Renal pelvis (tissue), 1 donor: ENCODE measurements at regions not wholly inside any gene's neighbourhood (a gene's known extent, or its start where the extent isn't known, plus 50 kb on each side); places are given as distances from the start of the nearest gene placed in this dataset.

ENCODE experiments used
- DNase-seq: peaks from one replicate; pipeline ENCODE4 v3.0.0-alpha.2; 2013

DNA sequence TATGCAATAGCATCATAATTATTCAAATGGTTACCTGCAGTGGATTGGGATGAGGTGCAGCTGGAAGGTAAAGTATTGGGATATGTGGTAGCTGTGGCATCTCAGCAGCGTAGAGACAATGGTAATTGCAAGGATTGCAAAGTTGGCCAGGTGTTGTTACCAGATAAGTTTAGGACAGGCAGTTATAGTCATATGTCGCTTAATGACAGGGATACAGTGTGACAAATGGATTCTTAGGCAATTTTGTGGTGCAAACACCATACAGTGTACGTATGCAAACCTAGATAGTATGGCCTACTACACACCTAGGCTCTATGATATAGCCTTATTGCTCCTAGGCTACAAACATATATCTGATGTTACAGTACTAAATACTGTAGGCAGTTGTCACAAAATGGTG lies 163.5 kb upstream of the LYZL2 start:
- DNase-seq, result no peak

DNA sequence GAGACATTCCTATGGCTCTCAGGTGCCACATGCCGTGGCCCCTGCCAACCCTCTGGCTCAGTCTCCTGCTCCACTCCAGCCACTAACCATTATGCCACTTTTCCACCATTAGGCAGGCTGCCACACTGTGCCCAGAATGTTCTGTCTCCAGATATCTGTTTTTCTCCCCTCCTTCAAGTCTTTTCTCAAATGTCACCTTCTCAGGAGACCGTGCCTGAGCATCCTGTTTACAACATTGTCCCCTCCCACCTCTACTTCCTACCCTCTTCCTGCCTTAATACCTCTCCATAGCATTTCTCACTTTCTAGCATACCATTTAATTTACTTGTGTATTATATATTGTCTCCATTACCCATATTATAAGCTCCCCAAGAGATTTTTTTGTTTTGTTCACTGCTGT lies 162.5 kb upstream of the LYZL2 start:
- no peak for DNase-seq

DNA sequence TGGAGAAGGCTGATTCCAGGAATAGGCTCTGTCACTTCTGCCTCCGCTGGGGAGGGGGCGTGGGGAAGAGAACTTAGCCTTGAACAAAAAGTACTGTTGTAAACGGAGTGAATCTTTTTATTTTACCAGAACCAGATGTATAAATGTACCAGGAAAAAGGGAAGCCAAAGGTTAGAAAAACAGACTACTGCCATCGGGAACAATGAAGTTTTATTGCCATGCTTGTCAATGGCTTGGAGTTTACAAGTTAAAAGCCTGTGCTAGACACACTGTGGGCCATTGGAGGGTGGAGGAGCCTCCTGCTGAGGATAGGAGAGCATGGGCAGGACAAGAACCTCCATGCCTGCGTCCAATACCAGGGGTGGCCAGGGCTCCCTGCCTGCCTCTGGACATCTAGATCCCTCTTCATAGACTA lies 161.7 kb upstream of the LYZL2 start:
- no peak for DNase-seq

DNA sequence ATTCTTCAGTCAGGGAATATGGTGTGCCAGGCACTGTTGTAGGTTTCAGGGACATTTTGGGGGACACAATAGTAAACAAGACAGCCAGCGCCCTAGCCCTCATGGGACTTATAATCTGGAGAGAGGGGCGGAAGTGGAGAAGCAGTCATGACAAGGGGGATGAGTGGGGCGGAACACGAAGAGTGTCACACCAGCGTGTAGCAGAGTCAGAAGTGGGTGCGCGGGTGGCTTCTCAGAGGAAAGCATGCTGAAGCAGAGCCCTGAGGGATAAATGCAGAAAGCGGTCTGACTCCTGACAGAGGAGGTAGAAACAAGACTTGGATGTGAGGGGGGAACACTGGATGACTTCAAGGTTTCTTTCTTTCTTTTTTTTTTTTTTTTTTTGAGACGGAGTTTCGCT lies 160.3 kb upstream of the LYZL2 start:
- no peak for DNase-seq

DNA sequence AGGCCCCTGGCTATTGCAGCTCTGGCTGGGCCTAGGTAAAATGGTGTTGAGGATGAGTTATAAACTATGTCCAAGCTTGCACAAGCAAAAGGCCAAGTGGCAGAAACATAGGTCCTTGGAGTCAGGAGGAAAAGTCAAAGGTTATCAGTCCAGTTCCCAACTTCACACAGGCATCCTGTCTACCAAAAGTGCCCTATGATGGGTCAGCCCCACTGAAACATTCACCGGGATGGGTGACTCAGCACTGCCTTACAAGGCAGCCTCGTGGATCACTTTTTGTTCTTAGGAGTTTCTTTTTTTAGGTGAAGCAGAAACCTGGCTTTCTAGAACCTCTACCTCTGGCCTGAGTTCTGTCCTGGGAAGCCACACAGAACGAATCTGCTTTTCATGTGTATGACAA lies 158.8 kb upstream of the LYZL2 start:
- DNase-seq, result no peak

DNA sequence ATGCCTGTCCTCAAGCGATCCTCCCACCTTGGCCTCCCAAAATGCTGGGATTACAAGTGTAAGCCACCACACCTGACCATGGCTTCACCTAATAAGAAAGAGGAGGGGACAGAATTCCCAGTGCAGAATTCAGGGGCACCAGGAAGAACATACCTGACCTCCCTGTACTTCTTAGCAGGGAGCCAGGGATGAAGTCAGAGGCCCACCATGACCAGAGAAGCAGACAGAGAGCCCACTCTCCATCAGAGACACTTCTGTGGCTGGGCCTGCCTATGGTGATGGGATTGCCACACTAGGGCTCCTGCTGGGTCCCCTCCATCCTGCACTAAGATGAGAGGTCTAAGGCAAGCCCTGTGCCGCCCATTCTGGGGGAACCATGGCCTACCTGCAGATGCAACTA lies 157.4 kb upstream of the LYZL2 start:
- no peak for DNase-seq

DNA sequence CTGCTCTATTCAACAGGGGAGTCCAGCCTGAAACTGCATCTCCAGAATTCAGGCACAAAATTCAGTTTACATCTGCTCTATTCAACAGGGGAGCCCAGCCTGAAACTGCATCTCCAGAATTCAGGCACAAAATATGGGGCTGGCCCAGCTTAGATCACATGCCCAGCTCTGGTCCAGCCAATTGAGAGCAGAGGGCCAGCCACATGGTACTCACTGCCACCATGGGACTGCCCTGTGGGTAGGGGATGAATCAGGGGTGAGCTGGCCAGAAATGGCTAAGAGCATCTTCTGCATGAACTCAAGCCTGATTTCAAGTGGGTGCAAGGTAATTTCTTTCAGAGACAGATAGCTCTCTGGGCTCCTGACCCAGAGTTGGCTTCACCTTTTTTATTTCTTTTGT lies 156.6 kb upstream of the LYZL2 start:
- no peak for DNase-seq

DNA sequence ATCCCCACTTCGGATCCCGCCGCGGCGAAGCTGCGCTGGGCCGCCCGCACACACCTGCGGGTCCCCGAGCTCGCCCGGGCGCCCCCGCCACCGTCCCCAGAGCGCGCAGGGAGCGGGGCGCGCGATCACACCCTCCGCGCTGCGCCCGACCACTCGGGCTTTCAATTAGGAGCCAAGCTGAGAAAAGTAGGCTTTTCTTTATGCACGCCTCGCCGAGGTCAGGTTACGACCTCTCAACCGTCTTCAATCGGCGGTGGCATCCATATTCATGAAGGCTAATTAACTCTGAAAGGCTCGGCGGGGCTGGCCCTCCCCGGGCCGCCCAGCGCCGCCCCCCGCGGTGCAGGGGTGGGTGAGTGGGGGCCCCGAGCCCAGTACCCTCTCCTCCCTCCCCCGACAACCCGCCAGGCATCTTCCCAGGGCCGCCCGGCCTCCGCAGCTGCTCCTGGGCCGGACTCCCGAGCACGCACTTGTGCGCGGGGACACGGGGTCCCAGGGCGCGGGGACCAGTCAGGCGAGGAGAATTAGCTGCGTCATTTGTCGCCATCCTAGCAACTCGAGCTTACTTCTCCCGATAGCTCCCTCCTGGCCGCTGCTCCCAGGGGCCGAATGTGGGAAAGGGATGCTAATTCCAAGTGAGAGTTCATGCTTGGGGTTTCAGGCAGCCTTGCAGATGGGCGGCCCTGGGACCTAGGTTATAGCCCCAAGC lies 155.5 kb upstream of the LYZL2 start:
- peak; percentile 83 for DNase-seq

DNA sequence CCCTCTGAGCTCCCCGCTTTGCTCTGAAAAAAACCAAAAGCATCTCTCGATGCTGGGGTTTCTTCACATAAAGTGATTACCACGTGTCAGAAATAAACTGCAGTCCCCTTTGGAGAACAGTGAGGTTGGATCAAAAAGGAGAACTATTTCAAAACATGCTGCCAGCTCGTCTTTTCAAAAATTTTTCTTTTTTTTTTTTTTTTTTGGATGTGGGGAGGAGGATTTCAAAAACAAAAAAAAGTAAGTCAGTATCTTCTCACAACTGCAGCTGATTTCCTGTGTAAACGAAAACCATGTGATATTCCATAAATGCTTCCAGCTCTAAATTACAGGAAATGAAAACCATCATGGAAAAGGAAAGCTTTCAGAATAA lies 155.0 kb upstream of the LYZL2 start:
- DNase-seq, result no peak

DNA sequence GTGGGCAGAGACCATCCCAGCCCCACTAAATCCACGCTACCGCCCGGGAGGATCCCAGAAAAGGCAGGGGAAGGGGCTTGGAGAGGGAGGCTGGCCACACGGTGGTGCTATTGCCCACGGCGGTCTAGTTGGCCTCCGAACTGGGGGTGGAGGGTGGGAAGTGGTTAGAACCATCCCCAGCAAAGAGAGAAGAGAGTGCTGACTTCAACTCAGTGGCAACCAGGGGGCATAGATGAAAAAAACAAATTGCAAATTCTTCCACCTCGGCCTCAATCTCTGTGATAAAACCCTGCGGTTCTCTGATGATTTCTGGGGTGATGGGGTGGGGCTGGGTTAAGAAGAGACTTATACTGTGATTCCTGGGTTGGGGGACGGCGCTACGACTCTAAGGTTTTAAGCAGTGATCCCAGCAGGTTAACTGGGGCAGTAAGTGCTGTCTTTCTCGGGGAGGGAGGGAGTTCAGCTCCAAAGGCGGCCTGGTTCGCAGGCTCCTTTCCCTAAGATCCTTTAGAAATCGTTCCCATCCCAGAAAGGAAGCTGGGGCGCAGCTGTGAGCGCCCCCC lies 154.5 kb upstream of the LYZL2 start:
- peak; percentile 87 for DNase-seq

DNA sequence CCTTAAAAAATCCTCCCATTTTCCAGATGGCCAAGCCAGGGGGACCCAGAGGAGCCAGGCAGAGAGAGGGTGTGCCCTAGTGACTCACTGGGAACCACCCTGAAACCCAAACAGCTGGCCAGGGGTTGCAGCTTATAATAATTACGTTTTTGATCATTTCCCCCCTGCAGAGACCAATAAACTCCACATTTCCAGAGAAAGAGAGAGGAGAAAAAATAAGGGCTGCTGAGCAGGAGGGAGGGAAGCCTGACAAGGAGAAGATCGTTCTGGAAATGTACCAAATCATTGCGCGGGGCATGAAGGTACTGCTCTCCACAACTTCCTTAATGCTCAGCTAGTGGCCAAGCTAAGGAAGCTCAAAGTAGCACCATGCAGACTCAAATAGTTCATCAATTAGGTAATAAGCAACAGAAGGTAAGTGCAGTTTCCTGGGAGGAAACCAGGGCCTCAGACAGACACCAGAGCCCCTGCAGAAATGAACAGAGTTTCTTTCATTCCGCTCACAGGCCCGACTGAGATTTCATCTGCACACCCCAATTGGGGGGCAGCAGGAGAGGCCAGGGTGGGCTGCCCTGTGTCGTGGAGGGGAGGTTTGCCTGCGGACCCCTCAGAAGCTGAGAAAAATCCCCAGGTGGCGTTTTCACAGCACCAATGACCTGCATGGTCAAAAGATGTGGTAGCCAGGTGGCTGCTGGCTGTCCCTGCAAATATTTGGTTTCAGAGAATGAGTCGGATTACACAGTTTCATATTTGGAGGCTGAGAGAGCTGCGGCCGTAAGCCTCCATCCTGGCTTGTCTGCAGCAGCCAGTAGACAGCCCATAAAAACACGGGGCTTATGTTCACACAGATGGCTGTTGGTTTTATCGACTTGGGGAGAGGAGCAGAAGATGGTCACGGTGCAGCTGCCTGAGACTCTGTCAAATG lies 153.2 kb upstream of the LYZL2 start:
- no peak for DNase-seq

DNA sequence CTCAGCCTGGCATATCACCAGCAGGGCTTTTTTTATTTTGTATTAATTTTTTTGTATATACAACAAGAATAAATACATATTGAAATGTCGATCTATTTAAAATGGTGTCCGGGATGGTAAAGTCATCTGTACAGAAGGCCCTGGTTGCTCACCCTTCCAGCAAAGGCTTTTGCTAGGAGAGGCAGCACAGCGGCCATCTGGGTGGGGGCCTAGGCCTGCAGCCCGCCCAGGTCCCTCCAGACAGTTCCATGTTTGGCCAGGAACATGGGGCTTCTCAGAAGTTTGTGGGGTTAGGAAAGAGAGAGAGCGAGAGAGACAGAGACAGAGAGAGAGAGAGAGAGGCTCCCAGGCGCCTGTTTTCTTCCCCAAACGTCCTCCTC lies 152.6 kb upstream of the LYZL2 start:
- DNase-seq, result no peak

DNA sequence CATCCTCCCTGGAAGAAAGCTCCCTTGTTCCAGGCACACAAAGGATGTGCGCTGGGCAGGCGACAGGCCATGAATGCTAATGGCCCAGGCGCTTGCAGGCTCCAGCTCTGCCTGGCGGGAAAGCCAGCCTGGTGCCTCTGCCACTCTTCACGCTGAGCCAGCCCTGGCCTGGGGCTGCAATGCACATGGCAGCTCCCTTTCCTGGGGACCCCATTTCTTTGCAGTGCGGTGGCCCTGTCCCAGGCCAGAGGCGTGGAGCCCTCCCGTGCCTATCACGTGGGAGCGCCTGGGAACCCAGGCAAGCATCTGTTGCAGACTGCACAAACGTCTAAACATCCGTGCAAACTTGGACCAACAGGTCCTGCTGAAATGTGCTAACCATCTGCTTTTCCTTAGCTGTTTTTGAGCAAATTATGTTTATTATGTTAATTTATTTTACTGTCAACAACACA lies 152.1 kb upstream of the LYZL2 start:
- DNase-seq, result no peak

DNA sequence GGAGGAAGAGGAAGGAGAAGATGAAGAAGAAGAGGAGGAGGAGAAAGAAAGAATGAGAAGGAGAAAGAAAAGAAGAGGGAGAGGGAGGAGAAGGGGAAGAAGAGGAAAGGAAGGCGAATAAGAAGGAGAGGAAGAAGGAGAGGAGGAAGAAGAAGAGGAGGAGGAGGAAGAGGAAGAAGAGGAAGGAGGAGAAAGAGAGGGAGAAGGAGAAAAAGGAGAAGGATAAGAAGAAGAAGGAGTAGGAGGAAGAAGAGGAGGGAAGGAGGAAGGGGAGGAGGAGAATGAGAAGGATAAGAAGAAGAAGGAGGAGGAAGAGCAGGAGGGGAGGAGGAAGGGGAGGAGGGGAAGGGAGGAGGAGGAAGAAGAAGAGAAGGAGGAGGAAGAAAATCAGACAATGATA lies 149.2 kb upstream of the LYZL2 start:
- DNase-seq, result no peak

DNA sequence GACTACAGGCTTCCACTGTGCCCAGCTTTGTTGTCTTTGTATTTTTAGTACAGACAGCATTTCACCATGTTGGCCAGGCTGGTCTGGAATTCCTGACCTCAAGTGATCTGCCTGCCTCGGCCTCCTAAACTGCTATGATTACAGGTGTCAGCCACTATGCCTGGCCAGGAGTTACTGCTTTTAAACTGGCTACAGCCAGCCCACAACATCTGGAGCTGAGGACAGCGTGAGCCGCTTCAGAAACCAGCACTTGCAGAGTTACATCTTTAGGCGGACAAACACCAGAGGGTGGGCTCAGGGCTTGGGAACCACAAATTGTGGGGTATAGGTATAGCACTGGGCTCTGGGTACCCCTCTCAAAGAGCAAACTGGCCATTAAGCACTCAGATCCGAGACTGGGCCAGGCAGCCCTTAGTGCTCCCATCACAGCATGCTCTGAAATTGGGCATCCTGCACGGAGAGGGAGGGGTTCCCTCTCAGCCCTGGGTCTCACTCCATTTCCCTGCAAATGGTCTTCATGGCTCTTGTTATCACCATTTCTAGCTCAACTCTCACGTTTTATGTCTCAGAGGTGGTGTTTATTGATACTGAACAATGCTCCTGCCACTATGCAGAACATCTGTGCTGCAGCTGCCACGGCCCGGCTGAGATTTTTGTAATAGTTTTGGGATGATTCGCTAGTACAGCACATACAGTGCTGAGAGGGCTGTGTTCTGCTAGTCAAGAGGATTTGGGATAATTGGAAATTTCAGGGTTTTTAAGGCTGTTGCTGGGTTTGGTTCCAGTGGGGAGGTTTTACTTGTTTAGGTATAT lies 146.4 kb upstream of the LYZL2 start:
- DNase-seq, result no peak

DNA sequence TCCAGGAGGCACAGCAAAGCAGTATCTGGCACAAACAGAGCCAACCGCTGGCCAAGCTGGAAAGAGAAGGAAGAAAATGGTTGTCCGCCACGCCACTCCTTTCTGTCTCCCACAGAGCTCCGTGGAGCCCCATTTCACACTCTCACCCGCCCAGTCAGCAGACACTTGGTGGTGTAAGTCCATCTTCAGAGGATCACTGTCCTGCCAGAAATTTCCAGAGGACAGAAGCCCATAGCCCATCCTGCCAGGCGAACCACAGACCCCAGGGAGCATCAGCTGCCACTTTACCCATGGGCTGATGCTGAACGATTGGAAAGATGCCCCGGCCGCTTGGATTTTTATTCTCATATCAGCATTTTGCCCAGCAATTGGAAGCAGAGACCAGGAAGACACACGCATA lies 144.7 kb upstream of the LYZL2 start:
- DNase-seq, result no peak

DNA sequence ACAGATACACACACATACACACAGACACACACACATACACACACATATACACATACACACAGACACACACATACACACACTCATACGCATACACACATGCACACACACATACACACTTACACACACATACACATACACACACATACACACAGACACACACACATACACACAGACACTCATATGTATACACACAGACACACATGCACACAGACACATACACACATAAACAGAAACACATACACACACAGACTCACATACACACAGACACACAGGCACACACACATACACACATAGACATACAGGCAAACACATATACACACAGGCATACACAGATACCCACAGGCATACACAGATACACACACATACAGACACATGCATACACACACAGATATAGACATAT lies 143.9 kb upstream of the LYZL2 start:
- no peak for DNase-seq

DNA sequence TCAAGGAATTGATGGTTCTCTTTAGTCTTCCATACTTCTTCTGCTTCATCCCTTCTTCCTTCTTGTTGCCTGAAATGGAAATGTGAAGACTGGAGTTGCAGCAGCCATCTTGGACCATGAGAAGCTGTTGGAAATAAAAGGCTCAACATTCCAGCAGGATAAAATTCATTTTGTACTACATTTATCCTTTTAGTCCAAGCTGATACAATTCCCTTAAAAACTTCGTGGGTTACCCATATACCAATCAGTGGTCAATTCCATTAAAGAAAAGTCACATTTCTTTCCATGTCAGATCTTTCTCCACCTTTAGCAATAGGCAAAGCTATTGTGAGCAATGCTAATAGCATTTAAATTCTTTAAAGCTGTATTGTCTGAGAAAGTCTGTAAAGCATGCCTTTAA lies 141.3 kb upstream of the LYZL2 start:
- no peak for DNase-seq

DNA sequence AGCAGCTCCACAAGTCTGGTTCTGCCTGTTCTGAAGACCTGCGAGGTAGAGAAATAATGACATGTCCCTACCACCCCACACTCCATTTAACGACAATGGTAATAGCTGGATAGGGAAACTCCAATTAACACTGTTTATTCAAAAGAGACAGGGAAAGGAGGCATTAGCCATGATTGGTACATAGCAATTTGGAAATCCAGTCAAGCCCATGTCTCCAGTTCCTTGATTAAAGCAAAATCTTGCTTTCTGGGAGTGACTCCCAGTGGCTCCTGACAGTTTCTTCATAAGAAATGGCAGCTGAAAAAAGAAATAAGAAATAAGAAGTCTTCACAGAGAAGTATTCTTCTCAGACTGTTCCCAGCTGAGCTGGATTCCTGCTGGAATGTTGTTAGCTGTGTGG lies 140.7 kb upstream of the LYZL2 start:
- DNase-seq, result no peak

DNA sequence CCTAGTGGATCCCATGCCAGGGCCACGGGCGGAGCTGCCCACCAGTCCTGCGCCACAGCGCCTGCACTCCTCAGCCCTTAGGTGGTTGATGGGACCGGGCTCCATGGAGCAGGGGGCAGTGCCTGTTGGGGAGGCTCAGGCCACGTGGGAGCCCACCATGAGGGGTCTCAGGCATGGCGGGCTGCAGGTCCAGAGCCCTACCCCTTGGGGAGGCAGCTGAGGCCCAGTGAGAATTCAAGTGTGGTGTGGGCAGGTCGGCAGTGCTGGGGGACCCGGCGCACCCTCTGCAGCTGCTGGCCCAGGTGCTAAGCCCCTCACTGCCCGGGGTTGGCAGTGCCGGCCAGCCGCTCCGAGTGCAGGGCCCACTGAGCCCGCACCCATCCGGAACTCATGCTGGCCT lies 139.8 kb upstream of the LYZL2 start:
- no peak for DNase-seq

DNA sequence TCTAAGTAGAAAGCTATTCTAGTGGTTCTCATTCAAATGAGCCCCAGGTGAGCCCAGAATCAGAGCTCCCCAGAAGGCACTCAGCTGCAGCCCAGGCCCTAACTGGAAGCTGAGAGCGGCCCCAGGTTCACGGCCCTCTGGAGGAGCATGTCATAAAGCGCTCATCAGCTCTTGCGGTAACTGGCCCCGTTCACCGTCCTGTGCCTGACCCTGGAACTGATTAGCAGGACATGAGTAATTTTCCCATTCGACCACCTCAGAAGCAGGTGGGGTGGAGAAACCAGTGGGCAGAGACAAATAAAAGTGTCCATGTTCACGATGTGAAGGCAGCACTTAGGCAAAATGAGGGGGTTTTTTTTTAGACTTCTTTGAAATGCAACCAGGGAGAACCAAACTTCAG lies 136.1 kb upstream of the LYZL2 start:
- no peak for DNase-seq

DNA sequence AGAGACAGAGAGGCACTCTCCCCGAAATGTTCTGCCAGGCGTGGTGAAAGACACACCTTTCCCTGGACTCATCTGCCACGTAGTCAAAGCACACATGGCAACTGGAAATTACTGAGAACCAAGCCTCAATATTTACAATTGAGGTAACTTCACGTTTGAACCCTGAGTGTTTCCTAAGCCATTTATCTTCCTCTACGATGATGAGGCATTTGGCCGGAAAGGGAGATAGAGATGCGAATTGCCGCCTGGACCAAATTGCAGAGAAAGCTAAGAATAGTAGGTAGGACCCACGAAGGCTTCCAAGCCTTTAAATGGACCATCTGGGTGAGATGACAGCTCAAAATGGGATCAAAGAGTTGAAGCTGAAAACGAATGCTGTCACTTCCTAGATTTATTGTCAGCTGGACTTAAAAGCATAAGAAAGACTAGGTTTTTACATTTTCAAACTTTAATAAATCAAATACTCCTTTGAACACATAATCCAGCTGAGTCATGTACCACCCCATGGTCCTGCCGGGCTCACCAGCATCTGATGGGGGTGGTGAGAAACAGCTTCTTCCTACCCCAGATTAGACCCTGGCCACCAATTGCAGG lies 135.6 kb upstream of the LYZL2 start:
- no peak for DNase-seq
